Right lung (tissue), 2 donors: ENCODE measurements at regions not wholly inside any gene's neighbourhood (a gene's known extent, or its start where the extent isn't known, plus 50 kb on each side); places are given as distances from the start of the nearest gene placed in this dataset.
"Not testable (repeated sequence)": the region's sequence is repeated elsewhere in the genome, so short reads cannot be mapped to it uniquely, and the experiment has no call there.

Source experiments
- DNase-seq, 2 donors: peaks; one replicate each; pipeline ENCODE4 v3.0.0-alpha.2; 2013

- DNase-seq, result no peak
Measured at GRCh38 chr2:199216253-199216652, 241.5 kb downstream of the SATB2 start.

GRCh38 chr2:199207011-199207410, 250.7 kb downstream of the SATB2 start:
- DNase-seq, result no peak

- no peak for DNase-seq
Measured at GRCh38 chr2:199206536-199206935, 251.2 kb downstream of the SATB2 start.

GRCh38 chr2:199202964-199203363, 254.8 kb downstream of the SATB2 start:
- DNase-seq, result no peak

GRCh38 chr2:199201539-199201938, 256.2 kb downstream of the SATB2 start:
- DNase-seq, result no peak

- no peak for DNase-seq
Measured at GRCh38 chr2:199199797-199200196, 257.9 kb downstream of the SATB2 start.

GRCh38 chr2:199197448-199197847, 260.3 kb downstream of the SATB2 start:
- no peak for DNase-seq

GRCh38 chr2:199196686-199197085, 261.1 kb downstream of the SATB2 start:
- DNase-seq, result no peak

GRCh38 chr2:199195927-199196502, 261.7 kb downstream of the SATB2 start:
- no peak for DNase-seq

- DNase-seq, result no peak
Measured at GRCh38 chr2:199191461-199191860, 266.3 kb downstream of the SATB2 start.

GRCh38 chr2:199189229-199189628, 268.5 kb downstream of the SATB2 start:
- no peak for DNase-seq

GRCh38 chr2:199186301-199186751, 271.4 kb downstream of the SATB2 start:
- no peak for DNase-seq

- DNase-seq, result not testable (repeated sequence)
Measured at GRCh38 chr2:199185174-199185573, 272.6 kb downstream of the SATB2 start.

GRCh38 chr2:199163613-199164458, 293.9 kb downstream of the SATB2 start:
- DNase-seq, result no peak

- no peak for DNase-seq
Measured at GRCh38 chr2:199160677-199161465, 296.9 kb downstream of the SATB2 start.

- no peak for DNase-seq
Measured at GRCh38 chr2:199160081-199160480, 297.7 kb downstream of the SATB2 start.

- DNase-seq, result no peak
Measured at GRCh38 chr2:199148076-199148845, 309.5 kb downstream of the SATB2 start.

- no peak for DNase-seq
Measured at GRCh38 chr2:199147216-199147615, 310.5 kb downstream of the SATB2 start.

GRCh38 chr2:199144546-199144945, 313.2 kb downstream of the SATB2 start:
- DNase-seq, result no peak

- DNase-seq, result no peak
Measured at GRCh38 chr2:199144036-199144435, 313.7 kb downstream of the SATB2 start.

- no peak for DNase-seq
Measured at GRCh38 chr2:199136681-199137080, 321.1 kb downstream of the SATB2 start.

GRCh38 chr2:199136242-199136641, 321.5 kb downstream of the SATB2 start:
- DNase-seq, result no peak
